HG02623 (cell line): ENCODE measurements at regions not wholly inside any gene's neighbourhood (a gene's known extent, or its start where the extent isn't known, plus 50 kb on each side); places are given as distances from the start of the nearest gene placed in this dataset.
"Not testable (repeated sequence)": the region's sequence is repeated elsewhere in the genome, so short reads cannot be mapped to it uniquely, and the experiment has no call there.

Experiments
- ATAC-seq: cut with Tn5 transposase; IDR thresholded peaks from one replicate; pipeline ENCODE4 v1.9.1; 2021; ENCODE audit warnings: moderate library complexity; ENCODE audit not compliant: unreplicated experiment

DNA sequence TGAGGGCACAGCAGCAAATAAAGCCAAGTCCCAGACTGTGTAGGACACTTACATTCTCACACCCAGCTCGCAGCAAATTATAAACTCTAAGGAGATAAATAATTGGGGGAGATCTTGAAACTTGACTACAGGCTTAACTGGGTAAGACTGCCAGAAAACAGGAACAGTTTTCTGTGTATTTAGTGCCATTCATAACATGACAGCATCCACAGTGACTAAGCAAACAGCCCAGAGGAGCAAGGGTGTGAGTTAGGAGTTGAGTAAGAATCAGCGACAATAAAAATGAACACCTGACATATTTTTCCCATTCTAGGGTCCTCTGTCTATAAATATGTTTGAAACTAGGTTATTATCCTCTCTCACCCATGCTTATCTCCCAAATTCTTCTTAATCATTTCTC is 370.9 kb upstream of the WWC1 start:
- ATAC-seq = no peak

DNA sequence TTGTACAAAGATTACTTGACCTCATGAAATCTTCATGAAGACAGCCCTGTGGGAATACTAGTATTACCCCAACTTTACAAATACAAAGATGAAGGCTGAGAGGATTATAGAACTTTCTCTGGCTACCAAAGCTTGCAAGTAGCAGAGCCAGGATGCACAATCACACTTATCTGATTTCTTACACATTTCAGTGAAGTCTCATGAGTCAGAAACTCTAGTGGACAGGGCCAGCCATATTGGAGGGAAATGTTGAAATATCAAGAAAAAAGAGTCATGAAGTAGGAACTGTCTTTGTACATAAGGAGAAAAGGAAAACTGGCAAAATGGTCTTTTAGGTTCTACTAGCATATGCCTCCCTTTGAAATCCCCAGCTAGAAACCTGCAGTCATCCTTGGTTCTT is 369.6 kb upstream of the WWC1 start:
- no peak for ATAC-seq

DNA sequence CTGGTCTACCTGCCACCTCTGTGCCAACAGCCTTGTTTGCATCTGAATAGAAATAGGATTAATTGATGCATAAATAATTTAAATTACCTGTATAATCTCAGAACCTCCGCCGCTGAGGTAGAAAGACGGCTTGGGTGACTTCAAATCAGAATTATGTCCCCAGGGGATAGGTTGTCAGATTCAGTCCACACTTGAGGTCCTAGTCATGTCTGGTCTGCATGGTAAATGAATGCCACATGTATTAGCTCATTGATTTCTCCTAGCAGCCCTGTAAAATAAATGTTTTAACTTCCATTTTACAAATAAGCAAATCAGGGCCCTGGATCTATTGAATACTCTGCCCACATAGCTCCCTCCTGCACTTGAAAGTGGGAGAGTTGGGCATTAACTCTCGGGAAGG is 368.0 kb upstream of the WWC1 start:
- no peak for ATAC-seq

DNA sequence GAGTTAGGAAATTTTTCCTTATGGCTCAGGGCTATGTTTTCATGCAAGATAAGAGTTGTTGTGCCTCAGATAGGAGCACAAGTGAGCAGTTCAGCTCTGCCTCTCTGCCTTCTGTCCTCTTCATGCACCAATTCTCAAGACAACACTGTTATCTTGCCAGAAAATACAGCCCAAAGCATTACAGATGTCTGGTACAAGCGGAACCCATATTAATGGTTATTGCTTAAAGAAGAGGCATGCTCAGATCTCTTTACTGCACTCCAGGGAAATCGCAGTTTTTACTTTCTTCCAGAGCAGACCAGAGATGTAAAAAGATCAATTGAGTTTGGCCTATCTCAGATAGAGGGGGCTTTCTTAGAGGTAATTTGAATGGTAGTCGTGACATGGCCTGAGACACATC is 361.6 kb upstream of the WWC1 start:
- ATAC-seq = no peak

DNA sequence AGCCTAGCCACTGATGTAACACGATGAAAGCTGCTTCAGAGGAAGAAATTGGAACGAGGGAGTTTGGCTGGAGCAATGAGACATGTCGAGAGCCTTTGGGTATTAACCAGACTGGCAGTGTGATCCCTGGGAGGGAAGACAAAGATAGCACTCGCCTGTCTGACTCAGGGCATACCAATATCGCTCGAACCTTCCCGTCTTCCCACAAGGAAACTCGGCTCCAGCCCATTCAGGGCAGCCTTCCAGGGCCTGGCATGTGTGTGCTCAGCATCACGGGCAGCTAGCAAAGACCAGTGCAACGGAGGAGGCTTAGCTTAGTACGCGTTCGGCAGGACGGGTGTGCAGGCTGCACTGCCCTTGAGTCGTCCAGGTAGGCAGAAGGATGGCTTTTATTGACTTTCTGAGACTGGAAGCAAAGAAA is 356.9 kb upstream of the WWC1 start:
- ATAC-seq = no peak

DNA sequence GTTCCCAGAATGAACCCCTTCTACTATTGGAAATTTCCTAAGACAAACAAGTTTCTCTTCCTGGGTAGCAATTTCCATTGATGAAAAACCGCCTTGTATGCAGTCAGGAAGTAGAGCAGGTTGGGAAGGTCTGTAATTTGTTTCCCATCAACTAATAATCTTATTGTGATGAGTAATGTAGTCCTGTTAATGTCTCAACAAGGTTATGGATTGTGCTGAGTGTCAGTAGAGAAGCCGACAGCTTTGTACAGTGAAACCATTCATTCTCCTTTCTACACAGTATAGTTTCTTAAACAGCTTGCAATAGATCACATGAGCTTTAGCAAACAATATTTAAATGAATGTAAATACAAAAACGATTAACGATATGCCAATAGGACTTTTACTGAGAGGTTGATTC is 355.4 kb upstream of the WWC1 start:
- ATAC-seq = no peak

DNA sequence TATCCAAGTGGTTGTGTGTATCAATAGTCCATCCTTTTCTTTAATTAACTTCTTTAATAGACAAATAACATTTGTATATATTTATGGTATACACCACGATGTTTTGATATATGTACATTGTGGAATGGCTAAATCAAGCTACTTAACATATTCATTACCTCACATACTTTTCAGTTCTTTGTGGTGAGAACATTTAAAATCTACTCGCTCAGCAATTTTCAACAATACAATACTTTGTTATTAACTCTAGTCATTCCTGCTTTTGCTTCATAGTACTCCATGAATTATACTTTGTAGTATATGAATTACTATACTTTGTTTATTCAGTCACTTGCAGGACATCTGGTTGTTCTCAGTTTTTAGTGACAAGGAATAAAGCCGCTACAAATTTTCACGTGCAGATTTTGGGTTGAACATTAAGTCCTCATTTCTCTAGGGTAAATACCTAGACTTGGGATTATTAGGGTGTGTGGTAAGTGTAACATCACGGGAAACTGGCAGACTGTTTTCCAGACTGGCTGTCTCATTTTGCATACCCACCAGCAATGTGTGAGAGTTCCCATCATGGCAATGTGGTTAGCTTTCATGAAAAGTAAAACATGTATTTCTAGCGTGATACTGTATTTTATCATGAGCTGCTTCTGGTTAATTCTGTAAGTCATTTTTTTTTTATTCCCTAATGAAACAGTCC is 354.4 kb upstream of the WWC1 start:
- ATAC-seq = no peak

DNA sequence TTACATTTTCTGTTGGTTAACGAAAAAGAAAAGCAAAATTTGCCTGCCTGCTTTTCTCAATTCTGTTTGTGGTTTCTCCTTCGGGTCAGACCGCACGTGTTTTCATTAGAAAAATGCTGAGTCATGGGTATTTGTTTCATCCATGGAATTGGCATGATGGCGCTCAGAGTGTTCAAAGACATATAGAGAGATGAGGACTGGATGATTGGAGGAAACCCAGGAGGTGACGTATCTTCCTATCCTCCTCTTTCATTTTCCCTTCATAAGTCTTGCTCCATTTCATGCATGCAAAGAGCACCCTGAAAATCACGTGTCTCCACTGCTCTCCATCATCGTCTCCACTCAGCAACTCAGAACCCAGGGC is 353.8 kb upstream of the WWC1 start:
- no peak for ATAC-seq

DNA sequence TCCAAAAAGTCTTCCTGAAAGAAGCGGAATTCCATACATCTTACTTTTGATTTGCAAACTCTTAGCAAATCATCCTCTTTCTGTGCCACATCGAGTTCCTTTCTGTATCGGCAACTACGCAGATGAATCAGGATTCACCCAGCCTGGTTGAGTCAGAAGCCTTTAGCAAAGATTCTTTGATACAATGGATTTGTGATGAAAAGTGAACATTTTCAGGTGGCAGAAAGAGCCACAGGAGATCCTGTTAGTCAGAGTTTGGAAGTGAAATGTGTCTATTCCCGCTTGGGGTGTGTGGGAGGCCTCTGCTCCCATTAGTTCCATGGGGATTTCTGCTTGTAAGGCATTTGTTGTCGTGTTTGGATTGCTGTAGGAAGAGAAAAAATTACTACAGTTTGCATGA is 351.8 kb upstream of the WWC1 start:
- ATAC-seq = no peak

DNA sequence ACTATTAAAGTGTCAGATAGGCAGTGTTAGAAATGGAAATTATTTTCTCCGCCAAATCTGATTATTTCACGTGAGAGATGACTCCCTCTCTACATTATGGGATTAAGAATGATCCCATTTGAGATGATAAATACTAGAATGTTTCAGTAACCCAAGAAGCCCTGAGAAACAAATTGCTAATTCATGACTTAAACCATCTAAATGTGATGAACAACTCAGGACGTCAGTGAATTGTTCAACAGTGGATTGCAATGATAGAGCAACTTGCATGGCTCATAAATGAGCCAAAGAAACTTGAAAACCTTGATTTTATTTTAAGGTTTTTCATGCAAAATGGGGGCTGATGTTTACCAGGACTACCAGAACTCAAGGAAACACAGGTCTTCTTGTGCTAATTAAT is 350.5 kb upstream of the WWC1 start:
- no peak for ATAC-seq

DNA sequence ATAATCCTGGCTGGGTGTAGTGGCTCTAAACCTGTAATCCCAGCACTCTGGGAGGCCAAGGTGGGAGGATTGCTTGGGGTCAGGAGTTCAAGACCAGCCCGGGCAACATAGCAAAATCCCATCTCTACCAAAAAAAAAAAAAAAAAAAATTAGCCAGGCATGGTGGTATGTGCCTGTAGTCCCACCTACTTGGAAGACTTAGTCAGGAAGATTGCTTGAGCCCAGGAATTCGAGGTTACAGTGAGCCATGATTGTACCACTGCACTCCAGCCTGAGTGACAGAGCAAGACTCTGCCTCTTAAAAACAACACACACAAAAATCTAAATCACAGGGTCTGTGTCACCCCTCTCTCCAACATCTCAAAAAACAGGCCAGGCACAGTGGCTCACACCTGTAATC is 349.9 kb upstream of the WWC1 start:
- not testable (repeated sequence) for ATAC-seq

DNA sequence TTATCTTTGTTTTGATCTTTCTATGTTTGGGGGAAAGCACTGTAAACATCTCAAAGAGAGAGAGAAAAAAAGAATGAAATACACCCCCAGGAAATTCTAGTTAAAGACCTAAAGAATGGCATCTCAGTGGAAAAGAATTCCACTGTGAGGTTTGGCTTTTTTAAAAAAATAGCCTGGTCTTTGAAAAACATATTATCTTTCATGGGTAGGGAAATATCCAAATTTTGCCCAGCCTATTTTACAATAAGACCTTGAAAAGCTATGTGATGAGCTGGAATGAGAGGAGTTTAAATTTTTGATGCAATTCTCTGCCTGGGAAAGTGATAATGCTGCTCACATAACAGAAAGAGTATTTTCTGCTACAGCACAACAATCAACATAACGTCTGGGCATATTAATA is 348.1 kb upstream of the WWC1 start:
- ATAC-seq = no peak

DNA sequence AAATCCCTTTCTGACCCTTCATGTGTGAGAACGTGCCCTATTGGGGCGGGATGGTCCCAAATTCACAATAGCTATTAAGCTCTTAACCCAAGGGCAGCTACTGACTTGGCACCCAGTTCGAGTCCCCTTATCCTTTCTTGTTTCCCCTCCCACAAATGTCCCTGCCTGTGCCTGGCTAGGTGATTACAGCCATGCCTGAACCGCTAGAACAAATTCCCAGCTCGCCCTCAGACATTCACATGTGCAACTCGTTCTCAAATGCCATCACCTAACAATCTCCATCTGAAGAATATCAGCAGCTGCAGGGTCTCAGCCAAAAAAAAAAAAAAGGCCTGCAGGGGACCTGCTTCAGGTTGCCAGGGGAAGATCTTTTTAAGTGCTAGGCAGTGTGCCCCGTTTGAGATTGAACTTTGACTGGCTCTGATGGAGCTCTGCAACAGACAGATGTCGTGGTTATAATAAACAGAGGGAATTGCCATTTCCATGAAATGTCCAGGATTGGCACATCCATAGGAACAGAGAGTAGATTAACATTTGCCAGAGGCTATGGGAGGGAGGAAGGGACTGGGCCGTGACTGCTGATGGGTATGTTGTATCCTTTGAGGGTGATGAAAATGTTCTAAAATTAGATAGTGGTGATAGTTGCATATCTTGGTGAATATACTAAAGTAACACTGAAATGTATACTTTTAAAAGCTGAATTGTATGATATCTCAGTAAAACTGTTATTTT is 347.2 kb upstream of the WWC1 start:
- no peak for ATAC-seq

DNA sequence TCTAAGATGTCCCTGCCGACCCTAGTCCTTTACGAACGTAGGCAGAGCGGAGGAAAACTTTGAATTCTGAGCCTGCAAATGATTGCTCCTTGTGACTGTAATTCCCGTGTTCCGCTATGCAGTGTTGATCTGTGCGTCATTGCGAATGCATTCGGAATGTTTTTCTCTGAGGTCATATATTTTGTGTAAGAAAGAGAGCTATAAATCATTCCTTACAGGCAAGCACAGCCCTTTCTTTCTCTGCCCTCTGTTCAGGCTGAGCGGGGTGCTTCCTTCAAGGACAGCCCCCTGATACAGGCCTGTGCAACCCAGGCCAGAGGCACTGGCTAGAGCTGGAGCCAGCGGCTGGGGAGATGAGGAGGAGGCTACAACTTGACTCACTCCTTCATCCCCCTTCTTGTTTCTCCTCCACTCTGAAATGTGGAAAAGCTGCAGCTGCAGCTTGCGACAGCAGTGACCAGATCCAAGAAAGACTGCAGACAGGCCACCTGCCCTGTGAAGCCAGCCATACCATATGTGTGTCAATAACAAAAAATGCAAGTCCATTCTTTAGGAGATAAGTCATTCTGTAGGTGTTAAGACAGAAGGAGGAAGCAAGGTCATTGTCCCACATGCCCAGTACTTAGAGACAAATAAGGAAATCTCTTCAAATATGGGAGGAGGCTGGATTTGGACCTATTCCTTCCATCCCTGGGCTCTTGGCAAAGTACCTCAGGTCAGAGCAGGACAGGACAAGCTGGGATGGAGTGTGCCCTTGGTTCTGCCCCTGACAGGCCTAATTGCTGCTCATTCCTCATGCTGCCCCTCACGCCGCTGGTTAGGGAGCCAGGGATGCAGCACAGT is 345.7 kb upstream of the WWC1 start:
- ATAC-seq = no peak

DNA sequence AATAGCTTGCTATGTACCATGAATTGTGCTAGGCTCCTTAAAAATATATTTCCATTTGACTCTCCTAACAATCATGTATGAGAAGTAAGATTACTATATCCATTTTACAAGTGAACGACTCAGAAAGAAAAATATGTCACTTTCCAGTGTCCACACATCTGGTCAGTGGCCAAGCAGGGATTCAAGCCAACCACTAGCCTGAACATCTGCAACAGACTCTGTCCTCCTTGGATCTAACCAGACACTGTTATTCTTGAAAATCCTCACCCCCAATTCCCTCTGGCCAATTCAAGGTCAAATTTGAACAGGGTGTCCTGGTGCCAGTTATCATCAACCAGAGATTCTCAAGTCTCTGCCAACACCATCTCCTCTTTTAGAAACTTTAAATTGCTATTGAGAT is 344.1 kb upstream of the WWC1 start:
- ATAC-seq = no peak

DNA sequence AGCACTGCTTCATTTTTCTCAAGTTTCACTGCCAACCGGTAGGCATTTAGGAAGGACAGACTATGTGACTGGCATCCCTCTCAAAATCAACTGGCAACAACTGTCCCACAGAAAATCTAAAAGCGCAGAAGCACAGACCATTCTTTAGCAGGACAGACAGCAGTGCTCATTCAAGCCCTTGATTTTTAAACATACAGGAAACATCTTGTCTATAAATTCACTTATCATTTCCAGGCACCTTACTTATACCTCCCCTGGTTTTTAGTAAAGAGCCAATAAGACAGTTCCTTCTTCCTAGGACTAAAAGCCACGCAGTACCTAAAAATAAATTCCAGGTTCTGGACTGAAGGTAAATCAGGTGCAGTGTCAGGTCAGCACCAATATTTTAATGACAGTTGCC is 343.2 kb upstream of the WWC1 start:
- no peak for ATAC-seq

DNA sequence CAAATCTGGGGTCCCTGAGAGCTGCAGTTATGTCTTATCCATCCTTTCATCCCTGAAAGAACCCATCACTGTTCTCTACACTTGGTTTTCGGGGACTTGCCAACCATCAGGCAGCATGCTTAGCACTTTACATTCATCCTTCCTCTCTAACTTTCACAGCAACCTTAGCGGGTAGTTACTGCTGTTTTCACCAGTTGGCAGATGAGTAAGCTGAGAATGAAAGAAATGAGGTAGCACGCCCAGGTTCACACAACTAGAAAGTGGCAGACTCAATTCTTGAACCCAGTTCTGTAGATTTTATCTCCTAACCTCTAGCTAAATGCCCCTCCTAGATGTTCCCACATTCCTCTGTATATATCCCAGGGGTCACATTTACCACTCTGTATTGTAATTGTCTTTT is 342.0 kb upstream of the WWC1 start:
- ATAC-seq = no peak

DNA sequence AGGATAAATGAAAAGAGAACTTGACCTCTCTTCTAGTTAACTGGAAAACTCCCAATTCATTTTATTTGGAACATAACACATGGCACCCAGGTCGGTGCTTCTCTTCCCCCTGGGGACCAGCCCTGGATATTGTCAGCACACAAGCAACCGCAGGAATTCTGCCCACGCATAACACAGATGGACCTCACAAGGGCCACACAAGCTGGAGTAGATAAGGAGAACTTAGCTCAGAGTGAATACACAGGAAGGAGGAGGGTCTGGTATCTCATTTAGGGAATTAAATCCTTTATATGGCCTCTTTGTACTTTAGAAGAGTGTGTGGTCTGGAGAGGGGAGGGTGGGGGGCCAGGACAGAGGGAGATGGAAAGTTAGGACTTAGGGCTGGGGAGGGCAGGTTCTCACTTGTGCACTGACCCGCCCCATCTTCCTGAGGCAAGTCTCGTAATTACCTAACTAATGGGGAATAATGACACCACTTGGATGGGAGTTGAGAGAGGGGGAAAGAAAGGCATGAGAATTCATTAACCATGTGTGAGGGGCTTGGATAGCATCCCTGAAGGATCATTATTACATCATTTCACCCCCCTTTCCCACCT is 341.2 kb upstream of the WWC1 start:
- ATAC-seq = no peak

DNA sequence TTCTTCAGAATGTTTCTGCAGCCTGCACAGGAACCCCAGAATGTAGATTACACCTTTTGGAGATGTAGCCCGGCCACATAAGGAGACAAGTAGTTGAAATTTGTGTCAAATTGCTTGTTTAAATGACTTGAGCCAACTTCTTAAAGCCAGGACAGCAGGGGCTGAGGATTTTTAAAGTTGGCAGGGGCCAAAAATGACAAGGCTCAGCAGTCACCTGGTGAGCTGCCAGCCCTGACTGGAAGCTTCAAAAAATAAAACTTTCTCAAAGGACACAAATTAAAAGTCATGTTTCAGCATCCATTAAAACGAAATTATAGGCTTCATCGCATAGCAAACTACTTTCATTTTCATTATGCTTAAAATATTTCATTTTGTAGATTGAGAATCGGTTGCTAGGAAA is 340.3 kb upstream of the WWC1 start:
- ATAC-seq = no peak

DNA sequence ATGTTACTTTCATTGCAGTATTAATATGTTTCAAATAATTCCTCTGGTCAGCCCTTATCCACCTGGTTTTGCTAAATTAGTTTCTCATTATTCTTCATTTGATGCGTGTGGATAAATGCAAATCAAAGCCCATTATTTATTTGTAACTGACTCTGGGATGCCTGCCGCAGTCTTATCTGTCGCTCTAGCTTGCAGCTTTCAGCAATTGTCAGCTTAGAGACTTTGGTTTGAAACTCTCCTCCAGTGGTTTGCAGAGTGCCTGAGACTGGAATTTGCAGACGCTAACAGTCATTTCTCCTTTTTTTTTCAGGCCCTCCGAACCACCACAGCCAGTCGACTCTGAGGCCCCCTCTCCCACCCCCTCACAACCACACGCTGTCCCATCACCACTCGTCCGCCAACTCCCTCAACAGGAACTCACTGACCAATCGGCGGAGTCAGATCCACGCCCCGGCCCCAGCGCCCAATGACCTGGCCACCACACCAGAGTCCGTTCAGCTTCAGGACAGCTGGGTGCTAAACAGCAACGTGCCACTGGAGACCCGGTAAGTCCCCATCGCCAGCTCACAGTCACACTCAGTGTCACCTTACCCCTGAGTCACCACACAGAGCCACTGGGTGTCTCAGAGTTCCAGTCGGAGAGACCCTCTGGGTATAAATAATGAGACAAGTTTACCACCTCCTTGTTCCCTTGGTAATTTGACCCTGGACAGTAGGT is 339.0 kb upstream of the WWC1 start:
- no peak for ATAC-seq
